ENCODE measurements at regions not wholly inside any gene's neighbourhood (a gene's known extent, or its start where the extent isn't known, plus 50 kb on each side); places are given as distances from the start of the nearest gene placed in this dataset.

DNA sequence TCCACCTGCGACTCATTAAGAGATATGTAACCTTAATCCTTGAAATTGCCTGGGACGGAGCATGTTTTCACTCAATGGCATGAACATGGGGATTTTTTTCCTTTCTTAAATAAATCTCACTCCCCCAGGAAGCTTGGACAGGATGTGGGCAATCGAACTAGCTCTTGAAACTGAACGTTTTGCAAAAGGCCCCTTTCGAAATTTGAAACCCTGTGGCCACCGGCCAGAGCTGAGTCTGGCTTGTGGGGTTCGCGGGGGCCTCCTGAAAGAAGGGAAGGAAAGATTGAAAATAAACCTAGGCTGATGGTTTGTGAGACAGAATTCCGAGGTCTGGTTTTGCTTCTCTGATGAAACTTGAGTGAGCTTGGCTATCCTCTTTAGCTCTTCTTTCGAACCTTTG lies 101.4 kb upstream of the RTL1 start:
- DNase-seq (ENCODE audit: insufficient read length) (no peak), FAIRE-seq (no peak)
- TF ChIP-seq POLR2A (IDR thresholded peaks at IDR 0.05; ENCODE audit: low read depth, low read length) (no peak), TAF1 (IDR thresholded peaks at IDR 0.05; ENCODE audit: borderline replicate concordance, low read depth, low read length) (no peak), POLR2AphosphoS5 (IDR thresholded peaks at IDR 0.05; ENCODE audit: low read depth, low read length) (no peak)

DNA sequence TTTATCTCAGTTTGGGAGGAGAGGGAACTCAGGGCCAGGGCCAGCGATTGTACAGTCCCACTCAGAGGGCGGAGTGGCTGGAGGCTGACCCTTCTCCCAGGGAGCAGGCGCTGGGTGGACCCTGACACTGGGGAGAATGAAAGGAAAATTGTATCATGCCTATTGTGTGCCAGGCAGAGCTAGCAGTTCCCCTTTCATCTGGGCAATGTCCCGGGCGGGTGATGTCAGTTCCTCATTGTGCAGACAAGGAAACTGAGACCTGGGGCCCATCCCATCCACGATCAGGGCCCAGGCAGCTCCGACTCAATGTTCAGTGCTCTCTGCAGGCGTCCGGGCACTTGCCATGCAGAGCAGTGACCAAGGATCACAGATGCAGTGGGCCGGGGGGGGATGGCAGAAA lies 101.9 kb upstream of the RTL1 start:
- FAIRE-seq (no peak), DNase-seq (ENCODE audit: insufficient read length) (no peak)
- TF ChIP-seq POLR2AphosphoS5 (IDR thresholded peaks at IDR 0.05; ENCODE audit: low read depth, low read length) (no peak), POLR2A (IDR thresholded peaks at IDR 0.05; ENCODE audit: low read depth, low read length) (no peak), TAF1 (IDR thresholded peaks at IDR 0.05; ENCODE audit: borderline replicate concordance, low read depth, low read length) (no peak)

DNA sequence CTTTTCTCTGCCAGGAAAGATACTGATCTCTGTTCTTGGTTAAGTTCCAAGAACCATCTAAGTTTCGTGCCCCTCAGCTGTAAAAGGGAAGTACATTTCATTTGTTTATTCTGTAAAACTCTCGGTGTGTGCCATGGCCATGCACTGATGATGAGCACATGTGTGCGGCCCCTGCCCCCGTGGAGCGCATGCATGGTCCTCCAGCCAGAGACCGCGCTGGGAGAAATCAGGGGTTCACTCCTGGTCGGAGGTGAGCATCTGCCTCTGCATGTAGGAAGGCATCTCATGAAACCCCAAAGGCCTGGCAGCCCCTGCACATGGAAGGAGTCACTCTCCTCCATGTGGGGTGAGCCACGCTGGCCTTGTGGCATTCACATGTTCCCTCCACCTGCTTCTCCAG lies 102.5 kb upstream of the RTL1 start:
- FAIRE-seq (no peak), DNase-seq (ENCODE audit: insufficient read length) (no peak)
- TF ChIP-seq POLR2A (IDR thresholded peaks at IDR 0.05; ENCODE audit: low read depth, low read length) (no peak), POLR2AphosphoS5 (IDR thresholded peaks at IDR 0.05; ENCODE audit: low read depth, low read length) (no peak)

DNA sequence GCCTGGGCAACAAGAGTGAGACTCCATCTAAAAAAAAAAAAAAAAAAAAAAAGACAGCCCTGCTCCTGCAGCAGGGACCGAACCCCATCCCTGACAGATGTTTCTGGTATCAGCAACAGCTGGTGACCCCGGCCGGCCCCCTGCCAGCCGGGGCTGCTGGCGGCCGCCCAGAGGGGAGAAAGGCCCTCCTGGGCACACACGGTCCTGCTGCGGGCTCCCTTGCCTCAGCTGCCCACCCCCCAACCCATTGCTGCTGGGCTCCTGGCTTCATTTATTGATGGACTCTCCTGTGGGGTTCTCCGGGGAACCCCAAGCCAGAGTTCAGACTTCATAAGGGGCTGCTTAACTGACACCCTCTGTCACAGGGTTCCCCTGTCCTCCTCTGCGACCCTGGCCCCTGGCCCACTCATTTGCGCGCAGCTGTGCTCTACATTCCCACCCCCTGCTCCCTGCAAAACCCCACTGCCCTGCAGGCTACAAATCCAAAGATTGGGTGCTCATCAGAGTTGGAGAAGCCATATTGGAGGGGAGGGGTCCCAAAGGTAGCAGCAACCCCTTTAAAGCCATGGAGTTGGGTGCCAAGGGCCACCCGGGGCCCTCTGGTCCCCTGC lies 103.6 kb upstream of the RTL1 start:
- FAIRE-seq (no peak), DNase-seq (ENCODE audit: insufficient read length) (no peak)
- no peak for TF ChIP-seq TAF1 (IDR thresholded peaks at IDR 0.05; ENCODE audit: borderline replicate concordance, low read depth, low read length)

DNA sequence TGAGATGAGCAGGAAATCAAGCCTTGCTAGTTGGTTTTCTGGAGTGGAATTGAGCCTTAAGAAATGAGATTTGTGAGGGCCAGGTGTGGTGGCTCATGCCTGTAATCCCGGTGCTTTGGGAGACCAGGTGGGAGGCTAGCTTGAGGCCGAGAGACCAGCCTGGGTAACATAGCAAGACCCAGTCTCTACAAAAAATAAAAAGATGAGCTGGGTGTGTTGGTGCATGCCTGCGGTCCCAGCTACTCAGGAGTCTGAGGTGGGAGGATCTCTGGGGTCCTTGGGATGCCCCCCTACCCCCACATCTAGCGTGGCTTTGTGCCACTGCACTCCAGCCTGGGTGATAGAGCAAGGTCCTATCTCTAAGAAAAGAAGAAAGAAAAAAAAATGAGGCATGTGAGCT lies 104.2 kb upstream of the RTL1 start:
- DNase-seq (ENCODE audit: insufficient read length) (no peak), FAIRE-seq (no peak)
- no peak for TF ChIP-seq POLR2AphosphoS5 (IDR thresholded peaks at IDR 0.05; ENCODE audit: low read depth, low read length)
- TF ChIP-seq POLR2A (IDR thresholded peaks at IDR 0.05; ENCODE audit: low read depth, low read length): no peak
- no peak for TF ChIP-seq TAF1 (IDR thresholded peaks at IDR 0.05; ENCODE audit: borderline replicate concordance, low read depth, low read length)

DNA sequence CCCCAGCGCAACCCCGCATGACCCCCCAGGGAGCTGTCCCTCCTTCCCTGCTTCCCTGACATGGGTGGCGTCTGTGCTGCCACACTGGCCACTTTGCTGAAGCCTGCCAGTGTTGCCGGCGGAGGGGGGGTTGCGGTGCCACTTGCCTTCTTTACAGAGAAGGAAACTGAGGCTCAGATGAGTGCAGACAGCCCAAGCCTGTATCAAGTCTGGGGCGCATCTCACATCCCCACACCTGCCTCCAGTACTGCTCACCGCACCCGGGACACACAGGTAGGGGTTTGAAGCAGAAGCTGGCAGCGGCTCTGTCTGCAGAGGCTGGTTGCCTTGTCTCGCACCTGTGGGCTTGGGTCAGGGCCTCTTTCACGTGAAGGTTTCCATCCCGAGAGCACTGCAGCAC lies 104.7 kb upstream of the RTL1 start:
- DNase-seq (ENCODE audit: insufficient read length) (no peak), FAIRE-seq (no peak)
- no peak for TF ChIP-seq TAF1 (IDR thresholded peaks at IDR 0.05; ENCODE audit: borderline replicate concordance, low read depth, low read length)
- TF ChIP-seq POLR2A (IDR thresholded peaks at IDR 0.05; ENCODE audit: low read depth, low read length): no peak
- no peak for TF ChIP-seq POLR2AphosphoS5 (IDR thresholded peaks at IDR 0.05; ENCODE audit: low read depth, low read length)

DNA sequence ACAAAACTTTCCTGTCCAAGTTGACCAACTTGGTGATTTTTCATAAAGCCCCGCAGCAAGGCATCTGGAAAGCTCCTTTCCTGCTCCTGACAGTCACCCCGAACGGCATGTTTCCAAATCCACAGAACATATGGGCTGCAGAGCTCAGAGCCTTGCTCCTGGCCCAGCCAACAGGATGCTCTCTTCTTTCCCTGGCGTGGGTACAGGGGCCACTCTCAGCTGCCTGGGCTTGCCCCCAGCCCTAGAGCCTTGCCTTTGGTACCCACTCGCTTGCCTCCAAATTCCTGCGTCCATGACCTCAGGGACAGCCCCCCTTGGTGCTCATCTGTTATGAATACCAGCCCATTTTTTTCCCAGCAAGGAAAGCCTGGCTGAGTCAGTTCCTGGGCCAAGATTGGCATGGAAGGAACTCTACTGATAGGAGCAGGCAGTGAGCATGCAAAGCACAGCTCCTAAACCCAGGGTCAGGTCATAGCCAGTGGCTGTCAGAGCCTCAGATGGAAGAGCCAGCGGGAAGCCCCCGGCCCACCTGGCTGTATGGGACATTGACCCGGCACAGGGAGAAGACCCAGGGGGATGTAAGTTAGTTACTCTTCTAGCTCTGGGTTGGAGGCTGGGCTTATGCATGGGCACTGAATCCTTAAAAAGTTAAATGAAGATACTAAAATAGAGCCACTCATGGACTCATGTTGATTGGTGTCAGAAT lies 105.3 kb upstream of the RTL1 start:
- no peak for DNase-seq (ENCODE audit: insufficient read length)
- no peak for TF ChIP-seq POLR2A (IDR thresholded peaks at IDR 0.05; ENCODE audit: low read depth, low read length)
- TF ChIP-seq POLR2AphosphoS5 (IDR thresholded peaks at IDR 0.05; ENCODE audit: low read depth, low read length): no peak
- no peak for TF ChIP-seq TAF1 (IDR thresholded peaks at IDR 0.05; ENCODE audit: borderline replicate concordance, low read depth, low read length)
- FAIRE-seq: no peak

DNA sequence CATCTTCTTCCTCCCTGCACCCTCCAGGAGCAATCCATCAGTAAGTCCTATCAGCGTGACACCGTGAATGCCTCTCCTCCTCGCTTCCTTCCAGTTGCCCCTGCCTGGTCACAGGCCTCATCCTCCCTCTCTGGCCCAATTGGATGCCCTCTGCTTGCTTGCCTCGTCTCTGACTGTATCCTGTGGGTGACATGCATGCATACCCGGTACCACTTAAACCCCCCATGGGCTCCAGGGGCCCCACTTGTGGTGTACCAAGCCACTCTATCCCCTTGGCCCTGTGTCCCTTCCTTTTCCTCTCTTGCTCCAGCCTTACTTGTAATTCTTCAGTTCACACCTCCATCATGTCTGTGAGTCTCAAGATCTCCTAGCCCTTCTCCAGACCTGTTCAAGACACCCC lies 106.0 kb upstream of the RTL1 start:
- TF ChIP-seq POLR2A (IDR thresholded peaks at IDR 0.05; ENCODE audit: low read depth, low read length) (no peak), TAF1 (IDR thresholded peaks at IDR 0.05; ENCODE audit: borderline replicate concordance, low read depth, low read length) (no peak), POLR2AphosphoS5 (IDR thresholded peaks at IDR 0.05; ENCODE audit: low read depth, low read length) (no peak)
- no peak for DNase-seq (ENCODE audit: insufficient read length)
- FAIRE-seq: no peak

DNA sequence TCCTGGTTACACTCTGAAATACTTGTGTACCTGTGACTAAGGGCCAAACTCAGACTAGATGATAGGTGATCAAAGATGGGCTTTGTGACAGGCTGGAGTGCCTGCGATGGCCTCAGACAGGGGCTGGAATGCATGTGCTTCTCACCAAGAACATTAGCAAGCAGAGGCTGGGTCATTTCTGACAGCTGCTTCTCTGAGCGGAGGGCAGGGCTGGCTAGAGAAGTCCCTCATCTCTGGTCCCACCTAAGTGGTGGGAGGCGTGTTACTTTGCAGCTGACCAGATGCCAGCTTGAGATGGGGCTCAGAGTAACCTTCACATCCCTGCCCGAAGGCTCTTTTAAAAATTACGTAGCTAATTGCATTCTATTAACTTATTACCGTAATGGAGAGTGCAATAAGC lies 106.8 kb upstream of the RTL1 start:
- FAIRE-seq: no peak
- no peak for TF ChIP-seq POLR2AphosphoS5 (IDR thresholded peaks at IDR 0.05; ENCODE audit: low read depth, low read length)
- TF ChIP-seq POLR2A (IDR thresholded peaks at IDR 0.05; ENCODE audit: low read depth, low read length): no peak
- TF ChIP-seq TAF1 (IDR thresholded peaks at IDR 0.05; ENCODE audit: borderline replicate concordance, low read depth, low read length): no peak
- no peak for DNase-seq (ENCODE audit: insufficient read length)

DNA sequence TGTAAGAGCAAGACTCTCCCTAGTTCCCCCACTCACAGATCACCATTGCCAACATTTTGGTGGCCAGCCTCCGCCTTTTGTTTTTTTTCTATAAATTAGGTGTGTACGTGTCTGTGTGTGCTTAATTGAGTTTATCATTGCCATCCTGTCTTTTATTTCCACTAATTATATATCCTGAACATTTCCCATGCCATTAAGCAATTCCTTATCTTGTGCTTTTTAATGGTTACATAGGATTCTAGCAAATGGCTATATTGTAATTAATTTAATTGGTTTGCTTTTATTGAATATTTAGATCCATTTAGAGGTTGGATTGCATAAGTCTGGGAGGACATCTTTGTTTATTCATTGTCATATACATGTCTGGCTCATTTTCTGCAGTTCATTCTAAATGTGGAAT lies 107.3 kb upstream of the RTL1 start:
- DNase-seq (ENCODE audit: insufficient read length) (no peak), FAIRE-seq (no peak)
- no peak for TF ChIP-seq TAF1 (IDR thresholded peaks at IDR 0.05; ENCODE audit: borderline replicate concordance, low read depth, low read length)
- TF ChIP-seq POLR2A (IDR thresholded peaks at IDR 0.05; ENCODE audit: low read depth, low read length): no peak
- no peak for TF ChIP-seq POLR2AphosphoS5 (IDR thresholded peaks at IDR 0.05; ENCODE audit: low read depth, low read length)

DNA sequence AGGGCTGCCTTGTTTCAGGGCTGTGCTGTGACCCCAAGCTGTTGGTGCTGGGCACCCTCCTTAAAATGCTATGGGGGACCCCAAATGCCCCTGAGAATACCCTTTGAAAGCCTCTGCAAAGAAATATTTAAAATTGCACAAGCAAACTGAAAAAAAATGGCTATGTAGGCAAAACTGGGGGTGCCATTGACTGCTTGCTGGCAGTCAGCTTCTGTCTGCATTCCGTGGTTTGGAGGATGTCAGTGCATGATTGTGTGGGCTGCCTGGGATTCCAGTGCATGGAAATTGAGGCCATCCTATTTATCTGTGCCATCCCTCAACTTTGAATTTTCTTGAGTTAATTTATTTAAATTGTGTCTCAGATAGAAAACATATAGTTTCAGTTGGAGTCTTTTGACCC lies 113.7 kb upstream of the RTL1 start:
- DNase-seq (ENCODE audit: insufficient read length): no peak
- no peak for FAIRE-seq
- TF ChIP-seq POLR2A (IDR thresholded peaks at IDR 0.05; ENCODE audit: low read depth, low read length) (no peak), POLR2AphosphoS5 (IDR thresholded peaks at IDR 0.05; ENCODE audit: low read depth, low read length) (no peak), TAF1 (IDR thresholded peaks at IDR 0.05; ENCODE audit: borderline replicate concordance, low read depth, low read length) (no peak)

DNA sequence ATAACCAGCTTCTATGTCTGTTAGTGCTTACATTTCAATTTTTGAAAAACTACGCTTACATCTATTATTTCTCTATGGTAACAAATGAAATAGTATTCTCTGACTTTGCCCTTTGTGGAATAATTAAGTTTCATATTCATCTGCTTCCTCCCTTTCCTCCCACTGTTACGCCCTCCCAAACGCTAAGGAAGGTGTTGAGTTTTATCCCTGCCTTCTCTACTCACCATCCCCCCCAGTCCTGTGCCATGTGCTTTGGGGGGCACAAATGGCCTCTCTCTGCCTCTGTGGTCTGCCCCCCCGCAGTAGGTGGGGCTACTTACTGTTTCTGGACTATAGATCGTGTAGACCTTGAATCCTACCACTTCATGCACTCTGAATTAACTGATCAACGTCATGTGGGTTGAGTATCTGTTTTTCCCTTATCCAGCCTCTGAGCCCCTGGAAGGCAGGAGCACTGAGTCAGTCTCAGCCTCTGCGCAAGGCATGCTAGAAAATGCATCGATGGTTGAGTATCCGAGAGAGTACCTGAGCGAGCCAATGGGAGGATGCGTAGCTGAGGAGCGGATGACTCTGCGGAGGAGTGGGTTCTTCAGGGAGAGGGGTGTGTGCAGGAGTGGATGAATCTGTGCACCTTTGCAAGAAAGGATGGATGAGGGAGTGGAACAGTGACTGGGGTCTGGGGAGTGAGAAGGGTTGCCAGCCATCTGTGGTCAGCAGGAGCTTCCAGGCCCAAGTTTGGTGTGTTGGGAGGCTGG lies 114.5 kb upstream of the RTL1 start:
- no peak for DNase-seq (ENCODE audit: insufficient read length)
- no peak for TF ChIP-seq POLR2AphosphoS5 (IDR thresholded peaks at IDR 0.05; ENCODE audit: low read depth, low read length)
- no peak for TF ChIP-seq TAF1 (IDR thresholded peaks at IDR 0.05; ENCODE audit: borderline replicate concordance, low read depth, low read length)
- TF ChIP-seq POLR2A (IDR thresholded peaks at IDR 0.05; ENCODE audit: low read depth, low read length): no peak
- FAIRE-seq: no peak

Measured in GM12892 (cell line).